Hepatocyte (in vitro differentiated cells): ENCODE measurements at regions not wholly inside any gene's neighbourhood (a gene's known extent, or its start where the extent isn't known, plus 50 kb on each side); places are given as distances from the start of the nearest gene placed in this dataset.

Experiments
- EZH2 ChIP-seq: fragments of 200-600 bp; sonication (generic); IDR thresholded peaks from 2 replicates; pipeline ENCODE4 v1.6.1; 2016; ENCODE audit warnings: antibody characterized with exemption, mild to moderate bottlenecking, borderline replicate concordance
- TF ChIP-seq, protein P1 (sequence below): fragments of 200-600 bp; sonication (generic); IDR thresholded peaks from 2 replicates; pipeline ENCODE4 v1.5.1; 2016; ENCODE audit warnings: antibody characterized with exemption, mild to moderate bottlenecking; ENCODE audit not compliant: poor library complexity

- TF ChIP-seq, protein P1, sequence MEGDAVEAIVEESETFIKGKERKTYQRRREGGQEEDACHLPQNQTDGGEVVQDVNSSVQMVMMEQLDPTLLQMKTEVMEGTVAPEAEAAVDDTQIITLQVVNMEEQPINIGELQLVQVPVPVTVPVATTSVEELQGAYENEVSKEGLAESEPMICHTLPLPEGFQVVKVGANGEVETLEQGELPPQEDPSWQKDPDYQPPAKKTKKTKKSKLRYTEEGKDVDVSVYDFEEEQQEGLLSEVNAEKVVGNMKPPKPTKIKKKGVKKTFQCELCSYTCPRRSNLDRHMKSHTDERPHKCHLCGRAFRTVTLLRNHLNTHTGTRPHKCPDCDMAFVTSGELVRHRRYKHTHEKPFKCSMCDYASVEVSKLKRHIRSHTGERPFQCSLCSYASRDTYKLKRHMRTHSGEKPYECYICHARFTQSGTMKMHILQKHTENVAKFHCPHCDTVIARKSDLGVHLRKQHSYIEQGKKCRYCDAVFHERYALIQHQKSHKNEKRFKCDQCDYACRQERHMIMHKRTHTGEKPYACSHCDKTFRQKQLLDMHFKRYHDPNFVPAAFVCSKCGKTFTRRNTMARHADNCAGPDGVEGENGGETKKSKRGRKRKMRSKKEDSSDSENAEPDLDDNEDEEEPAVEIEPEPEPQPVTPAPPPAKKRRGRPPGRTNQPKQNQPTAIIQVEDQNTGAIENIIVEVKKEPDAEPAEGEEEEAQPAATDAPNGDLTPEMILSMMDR, result no peak
- no peak for TF ChIP-seq EZH2
These were observed 72.2 kb upstream of the LRRC3B start for GRCh38 chr3:26550413-26550812.
